GM12874 (cell line): ENCODE measurements at regions not wholly inside any gene's neighbourhood (a gene's known extent, or its start where the extent isn't known, plus 50 kb on each side); places are given as distances from the start of the nearest gene placed in this dataset.

ENCODE experiments used
- TF ChIP-seq, protein P1 (sequence below): IDR thresholded peaks from 2 replicates; pipeline ENCODE4 v1.5.1; 2011; ENCODE audit warnings: low read depth, mild to moderate bottlenecking, control low read depth, low read length, moderate library complexity; ENCODE audit not compliant: insufficient read depth

DNA sequence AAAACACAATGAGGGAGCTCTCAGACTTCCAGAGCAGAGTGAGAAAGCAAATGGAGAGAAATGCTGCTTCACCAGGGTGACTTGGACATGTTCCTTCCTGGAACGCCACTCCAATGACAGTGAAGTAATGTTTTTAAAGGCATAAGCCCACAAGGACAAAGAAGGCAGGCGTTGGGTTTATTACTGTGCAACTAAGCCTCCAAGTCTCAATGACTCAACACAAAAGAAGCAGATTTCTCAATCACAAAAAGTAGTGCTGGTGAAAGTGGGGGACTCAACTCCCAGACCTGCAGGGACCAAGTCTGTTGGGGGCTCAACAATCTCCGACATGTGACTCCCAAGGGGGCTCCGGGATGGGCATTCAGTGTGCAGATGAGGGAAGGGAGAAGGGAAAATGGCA is 505.2 kb downstream of the BCL11B start:
- TF ChIP-seq, protein P1, sequence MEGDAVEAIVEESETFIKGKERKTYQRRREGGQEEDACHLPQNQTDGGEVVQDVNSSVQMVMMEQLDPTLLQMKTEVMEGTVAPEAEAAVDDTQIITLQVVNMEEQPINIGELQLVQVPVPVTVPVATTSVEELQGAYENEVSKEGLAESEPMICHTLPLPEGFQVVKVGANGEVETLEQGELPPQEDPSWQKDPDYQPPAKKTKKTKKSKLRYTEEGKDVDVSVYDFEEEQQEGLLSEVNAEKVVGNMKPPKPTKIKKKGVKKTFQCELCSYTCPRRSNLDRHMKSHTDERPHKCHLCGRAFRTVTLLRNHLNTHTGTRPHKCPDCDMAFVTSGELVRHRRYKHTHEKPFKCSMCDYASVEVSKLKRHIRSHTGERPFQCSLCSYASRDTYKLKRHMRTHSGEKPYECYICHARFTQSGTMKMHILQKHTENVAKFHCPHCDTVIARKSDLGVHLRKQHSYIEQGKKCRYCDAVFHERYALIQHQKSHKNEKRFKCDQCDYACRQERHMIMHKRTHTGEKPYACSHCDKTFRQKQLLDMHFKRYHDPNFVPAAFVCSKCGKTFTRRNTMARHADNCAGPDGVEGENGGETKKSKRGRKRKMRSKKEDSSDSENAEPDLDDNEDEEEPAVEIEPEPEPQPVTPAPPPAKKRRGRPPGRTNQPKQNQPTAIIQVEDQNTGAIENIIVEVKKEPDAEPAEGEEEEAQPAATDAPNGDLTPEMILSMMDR = no peak

DNA sequence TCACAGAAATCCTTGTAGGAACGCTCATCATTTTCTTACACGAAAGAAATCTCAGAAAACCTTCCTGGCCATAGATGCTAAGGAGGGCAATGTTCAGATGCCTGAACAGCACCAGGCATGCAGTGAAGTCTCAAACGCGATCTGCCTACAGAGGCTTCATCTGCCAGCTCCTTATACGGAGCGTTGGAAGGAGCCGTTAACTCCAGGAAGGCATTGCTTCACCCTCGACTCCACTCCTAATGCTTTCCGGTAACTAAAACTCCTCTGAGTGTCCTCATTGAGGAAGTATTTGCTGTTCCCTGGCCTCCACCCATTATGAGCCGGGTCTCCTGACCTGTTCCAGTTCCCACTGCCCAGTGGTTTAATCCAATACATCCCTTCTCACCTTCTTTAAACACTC is 502.7 kb downstream of the BCL11B start:
- TF ChIP-seq, protein P1 = no peak

DNA sequence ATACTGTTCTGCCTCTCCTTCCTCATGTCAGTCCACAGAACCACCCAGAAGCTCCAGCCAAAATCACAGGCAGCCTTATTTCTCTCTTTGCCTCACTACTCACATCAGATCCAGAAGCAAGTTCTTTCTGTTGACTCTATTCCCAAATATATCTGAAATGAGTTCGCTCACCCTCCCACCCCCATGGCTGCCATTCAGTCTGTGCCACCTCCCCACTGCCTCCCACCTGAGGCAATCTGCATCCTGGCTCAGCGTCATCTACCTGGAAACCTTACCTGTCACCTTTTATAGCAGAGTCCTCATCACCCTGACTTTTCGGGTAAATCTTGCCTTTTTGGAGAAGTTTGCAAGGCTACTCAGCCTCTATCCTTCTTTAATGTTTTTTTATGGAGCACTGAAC is 501.8 kb downstream of the BCL11B start:
- TF ChIP-seq, protein P1 = no peak

DNA sequence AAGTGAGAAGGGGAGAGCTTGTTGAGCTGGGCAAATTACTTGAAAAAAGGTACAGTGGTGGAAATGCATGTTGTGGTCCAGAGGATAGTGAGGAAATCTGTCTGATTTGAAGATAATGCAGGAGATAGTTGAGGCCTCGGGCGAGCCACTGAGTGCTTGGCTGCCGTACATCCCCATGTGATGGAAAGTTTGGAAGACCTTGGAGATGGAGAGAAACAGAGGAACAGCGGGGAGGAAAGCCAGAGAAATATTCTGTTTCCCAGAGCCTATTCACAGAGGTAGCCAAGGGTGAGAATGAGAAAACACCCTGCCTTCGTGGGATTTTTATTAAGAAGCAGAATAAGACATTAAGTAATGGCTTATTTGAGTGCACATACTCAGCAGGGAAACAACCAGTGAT is 498.2 kb downstream of the BCL11B start:
- TF ChIP-seq, protein P1 = no peak

DNA sequence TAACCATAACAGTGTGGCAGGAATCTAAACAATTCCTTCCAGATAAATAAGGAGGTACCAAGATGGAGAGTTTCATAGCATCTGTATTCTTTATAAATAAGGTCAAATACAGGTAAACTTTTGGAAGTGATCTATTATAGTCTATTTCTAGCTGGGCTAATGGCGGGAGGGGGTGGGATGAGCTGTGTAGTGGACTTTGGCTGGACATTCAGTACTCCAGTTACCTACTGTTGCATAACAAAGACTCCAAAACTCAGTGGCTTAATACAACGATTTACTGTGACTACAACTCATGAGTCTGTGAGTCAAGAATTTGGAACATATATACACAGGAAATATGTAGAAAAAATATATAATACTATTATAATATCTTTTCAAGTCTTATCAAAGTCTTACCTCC is 496.1 kb downstream of the BCL11B start:
- TF ChIP-seq, protein P1 = no peak

DNA sequence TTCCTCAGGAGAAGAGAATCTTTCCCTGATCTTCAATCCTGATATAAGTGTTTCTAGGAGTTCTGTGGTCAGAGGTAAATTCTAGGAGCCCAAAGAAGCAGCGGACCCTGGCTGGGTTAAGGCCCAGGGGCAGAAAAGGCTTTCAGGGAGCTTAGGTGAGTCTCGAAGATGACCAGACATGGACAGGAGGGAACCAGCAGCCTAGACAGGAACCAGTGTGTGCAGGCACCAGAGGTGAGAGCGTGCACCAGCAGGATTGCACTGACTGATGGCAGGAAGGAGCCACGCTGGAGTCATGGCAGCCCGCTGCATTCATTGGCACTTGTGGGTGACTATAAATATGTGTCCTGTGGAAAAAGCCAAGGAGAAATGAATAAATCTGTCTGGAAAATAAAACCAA is 489.9 kb downstream of the BCL11B start:
- TF ChIP-seq, protein P1 = no peak

DNA sequence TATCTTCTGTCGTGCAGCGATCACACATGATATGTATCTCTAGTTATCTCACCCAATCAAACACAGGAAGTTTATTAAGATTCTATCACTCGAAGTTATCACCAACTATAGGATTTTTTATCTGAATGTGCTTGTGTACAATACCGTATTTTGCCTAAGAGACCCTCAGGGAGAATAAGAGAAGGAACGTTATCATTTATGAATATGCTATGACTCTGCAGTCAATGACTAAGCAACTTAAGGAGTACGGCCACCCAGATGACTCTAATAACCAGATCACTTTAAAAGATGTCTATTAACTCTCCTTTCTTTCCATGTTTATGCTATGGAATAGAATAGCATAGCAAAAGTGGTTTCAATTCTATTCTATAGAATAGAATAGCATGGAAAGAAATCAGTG is 486.4 kb downstream of the BCL11B start:
- TF ChIP-seq, protein P1 = no peak

DNA sequence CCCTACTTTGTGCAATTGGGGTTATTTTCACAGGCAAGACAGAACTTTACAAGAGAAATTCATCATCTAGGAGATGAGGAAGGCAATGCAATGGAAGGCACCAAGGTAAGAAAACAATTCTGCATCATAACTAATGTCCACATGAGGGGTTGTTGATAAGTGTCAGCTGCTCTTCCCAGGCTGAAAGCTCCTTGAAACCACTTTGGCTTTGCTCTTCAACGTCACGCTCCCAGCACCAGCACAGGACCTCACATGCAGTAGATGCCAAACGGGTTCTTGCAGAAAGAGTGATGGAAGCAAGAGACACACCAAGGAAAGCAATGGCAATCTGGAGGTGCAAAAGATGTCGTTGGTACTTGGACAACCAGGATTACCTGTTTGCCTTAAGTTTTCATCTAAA is 485.5 kb downstream of the BCL11B start:
- TF ChIP-seq, protein P1 = no peak
